Right ventricle myocardium superior (tissue), 1 donor: ENCODE measurements at regions not wholly inside any gene's neighbourhood (a gene's known extent, or its start where the extent isn't known, plus 50 kb on each side); places are given as distances from the start of the nearest gene placed in this dataset.
"Not testable (repeated sequence)": the region's sequence is repeated elsewhere in the genome, so short reads cannot be mapped to it uniquely, and the experiment has no call there.

Experiments used
- ATAC-seq: fragments of 200-7000 bp; cut with Tn5 transposase; one replicate; pipeline ENCODE4 v1.9.1; 2020; ENCODE audit warnings: mild to moderate bottlenecking; ENCODE audit not compliant: poor library complexity
- DNase-seq: peaks from one replicate; pipeline ENCODE4 v3.0.0-alpha.2; 2020
- intact Hi-C: fragments of 100-400 bp; cut with DNase I; formaldehyde crosslinking; loops from one replicate; pipeline ENCODE4 v1.11.2; 2022
- donor health status: DM: no; HTN: yes; CAD: no; lungs with severe emphysema.

GRCh38 chr10:20535897-20536881, 360.9 kb downstream of the NEBL start:
- intact Hi-C loops: no loop called here
- no peak for DNase-seq
- ATAC-seq: no peak

- ATAC-seq, intact Hi-C loops: not testable (repeated sequence)
These were observed 365.7 kb downstream of the NEBL start for GRCh38 chr10:20531241-20531883.

DNA sequence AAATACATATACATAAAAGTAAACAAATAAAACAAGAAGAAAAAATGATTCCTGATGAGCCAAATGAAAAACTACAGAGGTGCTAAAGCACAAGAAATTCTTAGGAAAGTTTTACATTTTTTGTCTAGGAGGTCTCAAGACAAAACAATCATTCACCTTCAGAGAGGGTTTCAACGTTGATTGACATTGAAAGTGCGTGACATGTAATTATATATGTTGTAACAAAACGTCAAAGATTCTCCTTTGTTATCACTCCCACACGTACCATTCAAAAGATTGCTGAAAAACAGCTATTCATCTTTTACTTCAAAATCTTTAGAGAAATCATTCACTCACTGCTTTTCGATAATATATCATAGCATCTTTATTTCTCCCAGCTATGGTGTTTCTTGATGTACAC, 375.9 kb downstream of the NEBL start:
- intact Hi-C loops: no loop called here
- ATAC-seq (no peak), DNase-seq (no peak)

More at GRCh38 chr10:20531241-20531883, 365.7 kb downstream of the NEBL start:
- not testable (repeated sequence) for DNase-seq

- DNase-seq (no peak), ATAC-seq (no peak)
- intact Hi-C loops: no loop called here
These were observed 381.5 kb downstream of the NEBL start for GRCh38 chr10:20515654-20516053.

- DNase-seq (no peak), ATAC-seq (no peak)
- intact Hi-C loops: no loop called here
These were observed 384.5 kb downstream of the NEBL start for GRCh38 chr10:20512631-20513030.

DNA sequence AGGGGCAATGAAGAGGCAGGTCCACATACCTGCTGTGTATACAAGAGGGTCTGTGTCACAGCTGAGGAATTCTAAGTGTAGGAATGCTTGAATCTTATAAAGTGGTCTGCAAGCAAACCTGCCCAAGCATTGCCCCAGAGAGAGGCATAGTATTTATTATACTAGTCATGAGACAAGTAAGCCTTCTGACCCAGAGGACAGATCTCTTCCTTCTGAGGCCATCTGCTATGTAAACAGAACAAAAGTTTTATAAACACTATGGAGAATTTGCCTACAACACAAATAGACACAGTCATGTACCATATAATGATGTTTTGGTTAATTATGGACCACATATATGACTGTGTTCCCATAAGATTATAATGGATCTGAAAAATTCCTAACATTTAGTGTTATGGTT, 388.2 kb downstream of the NEBL start:
- no peak for DNase-seq
- ATAC-seq: no peak
- intact Hi-C loops: no loop called here

GRCh38 chr10:20502903-20503585, 394.1 kb downstream of the NEBL start:
- DNase-seq (no peak), ATAC-seq (no peak)
- intact Hi-C loops: no loop called here

DNA sequence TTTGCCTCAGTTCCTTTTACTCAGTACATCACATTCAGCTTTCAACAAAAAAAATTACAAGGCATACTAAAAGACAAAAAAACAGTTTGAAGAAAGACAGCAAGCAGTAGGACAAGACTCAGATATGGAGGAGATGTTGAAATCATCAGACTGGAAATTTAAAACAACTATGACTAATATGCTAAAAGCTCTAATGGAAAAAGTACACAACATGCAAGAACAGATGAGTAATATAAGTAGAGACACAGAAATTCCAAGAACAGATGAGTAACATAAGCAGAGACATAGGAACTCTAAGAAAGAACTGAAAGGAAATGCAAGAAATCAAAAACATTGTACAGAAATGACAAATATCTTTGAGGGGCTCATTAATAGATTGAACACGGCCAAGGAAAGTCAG, 402.6 kb downstream of the NEBL start:
- no peak for DNase-seq
- intact Hi-C loops: no loop called here
- ATAC-seq: no peak

DNA sequence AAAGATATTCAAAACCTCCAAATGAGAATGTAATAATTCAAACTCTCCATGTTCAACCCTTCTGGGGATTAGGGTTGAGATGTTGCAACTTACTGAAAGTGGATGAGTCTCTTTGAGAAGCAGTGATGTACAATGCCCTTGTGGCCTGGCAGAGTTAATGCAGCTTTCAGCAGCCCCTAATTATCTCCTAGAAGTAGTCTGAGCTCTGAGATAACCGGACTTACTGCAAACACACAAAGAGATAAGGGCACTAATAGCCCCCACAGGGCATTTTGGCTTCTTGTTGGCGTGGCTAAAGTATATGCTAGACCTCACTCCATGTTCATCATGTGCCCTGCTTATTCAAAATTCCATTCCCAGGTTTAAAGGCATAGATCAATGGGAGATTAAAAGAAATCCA, 404.7 kb downstream of the NEBL start:
- ATAC-seq: no peak
- intact Hi-C loops: no loop called here
- no peak for DNase-seq

GRCh38 chr10:20489961-20490360, 407.1 kb downstream of the NEBL start:
- ATAC-seq (no peak), DNase-seq (no peak)
- intact Hi-C loops: no loop called here

- no peak for ATAC-seq
- intact Hi-C loops: no loop called here
- no peak for DNase-seq
These were observed 410.3 kb downstream of the NEBL start for GRCh38 chr10:20486791-20487190.

DNA sequence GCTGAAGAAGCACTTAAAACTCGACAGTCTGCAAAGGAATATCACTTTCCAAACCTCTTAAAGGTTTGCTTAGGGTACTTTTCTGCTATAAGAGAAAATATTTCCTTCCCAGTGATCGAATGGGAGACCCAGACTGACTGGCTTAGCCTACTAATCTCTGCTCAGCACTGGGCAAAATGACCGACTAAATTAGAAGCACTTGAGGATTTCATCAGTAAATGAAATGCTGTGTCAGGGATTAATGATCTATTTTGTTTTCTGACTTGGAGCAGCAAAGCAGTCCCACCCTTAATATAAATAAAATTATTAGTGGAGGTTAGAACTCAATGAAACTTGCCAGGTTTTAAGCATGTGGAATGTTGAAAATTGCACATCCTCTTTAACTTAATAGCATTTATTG, 411.6 kb downstream of the NEBL start:
- intact Hi-C loops: no loop called here
- no peak for DNase-seq
- ATAC-seq: no peak

DNA sequence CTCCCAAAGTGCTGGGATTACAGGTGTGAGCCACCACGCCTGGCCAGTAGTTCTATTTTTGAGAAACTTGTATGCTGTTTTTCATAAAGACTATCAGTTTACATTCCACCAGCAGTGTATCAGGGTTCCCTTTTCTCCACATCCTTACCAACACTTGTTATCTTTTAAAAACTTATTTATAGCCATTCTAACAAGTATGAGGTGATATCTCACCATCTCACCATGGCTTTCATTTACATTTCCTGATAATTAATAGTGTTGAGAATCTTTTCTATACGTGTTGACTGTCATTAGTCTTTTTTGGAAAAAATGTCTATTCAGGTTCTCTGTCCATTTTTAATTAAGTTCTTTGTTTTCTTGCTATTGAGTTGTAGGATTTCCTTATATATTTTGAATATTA, 416.1 kb downstream of the NEBL start:
- no peak for ATAC-seq
- no peak for DNase-seq
- intact Hi-C loops: no loop called here

GRCh38 chr10:20480575-20480974, 416.5 kb downstream of the NEBL start:
- ATAC-seq, DNase-seq, intact Hi-C loops: not testable (repeated sequence)

DNA sequence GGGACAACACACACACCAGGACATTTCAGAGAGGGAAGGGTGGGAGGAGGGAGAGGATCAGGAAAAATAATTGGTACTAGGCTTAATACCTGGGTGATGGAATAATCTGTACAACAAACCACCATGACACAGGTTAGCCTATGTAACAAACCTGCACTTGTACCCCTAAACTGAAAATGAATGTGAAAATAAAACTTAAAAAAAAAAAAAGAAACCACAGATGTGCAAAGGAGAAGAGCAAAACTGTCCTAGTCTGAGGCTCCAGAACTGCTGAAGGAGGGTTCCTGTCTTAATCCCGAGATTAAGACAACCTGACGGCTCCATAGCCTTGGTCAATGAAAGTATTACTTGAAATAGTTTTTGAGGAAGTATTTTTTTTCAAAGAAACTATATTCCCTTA, 423.0 kb downstream of the NEBL start:
- no peak for ATAC-seq
- intact Hi-C loops: no loop called here
- no peak for DNase-seq

GRCh38 chr10:20473023-20473760, 423.9 kb downstream of the NEBL start:
- no peak for ATAC-seq
- DNase-seq: no peak
- intact Hi-C loops: no loop called here

- intact Hi-C loops: no loop called here
- no peak for ATAC-seq
- no peak for DNase-seq
These were observed 430.4 kb downstream of the NEBL start for GRCh38 chr10:20466731-20467130.

GRCh38 chr10:20457649-20458048, 439.5 kb downstream of the NEBL start:
- ATAC-seq (no peak), DNase-seq (no peak)
- intact Hi-C loops: no loop called here

- no peak for ATAC-seq
- intact Hi-C loops: no loop called here
- no peak for DNase-seq
These were observed 441.3 kb downstream of the NEBL start for GRCh38 chr10:20455774-20456173.
